Ishikawa (cell line): ENCODE measurements at regions not wholly inside any gene's neighbourhood (a gene's known extent, or its start where the extent isn't known, plus 50 kb on each side); places are given as distances from the start of the nearest gene placed in this dataset.

ENCODE experiments used
- CEBPB ChIP-seq: IDR thresholded peaks from 2 replicates; pipeline ENCODE4 v1.6.1; 2012
- CREB1 ChIP-seq: IDR thresholded peaks from 2 replicates; pipeline ENCODE4 v1.6.1; 2012; ENCODE audit warnings: low read depth
- EGR1 ChIP-seq: IDR thresholded peaks from 2 replicates; pipeline ENCODE4 v1.6.1; 2012
- EP300 ChIP-seq: IDR thresholded peaks from 2 replicates; pipeline ENCODE4 v1.6.1; 2012; ENCODE audit warnings: borderline replicate concordance
- FOXM1 ChIP-seq: IDR thresholded peaks from 2 replicates; pipeline ENCODE4 v1.6.1; 2012; ENCODE audit warnings: low read depth, borderline replicate concordance
- MAX ChIP-seq: IDR thresholded peaks from 2 replicates; pipeline ENCODE4 v1.6.1; 2012
- NFIC ChIP-seq: IDR thresholded peaks from 2 replicates; pipeline ENCODE4 v1.6.1; 2012
- RAD21 ChIP-seq: IDR thresholded peaks from 2 replicates; pipeline ENCODE4 v1.6.1; 2012; ENCODE audit warnings: low read depth
- REST ChIP-seq: IDR thresholded peaks from 2 replicates; pipeline ENCODE4 v1.6.1; 2012; ENCODE audit warnings: low read depth, mild to moderate bottlenecking
- TAF1 ChIP-seq: IDR thresholded peaks from 2 replicates; pipeline ENCODE4 v1.6.1; 2012; ENCODE audit warnings: low read depth, mild to moderate bottlenecking
- TCF12 ChIP-seq: IDR thresholded peaks from 2 replicates; pipeline ENCODE4 v1.6.1; 2012; ENCODE audit warnings: low read depth
- TEAD4 ChIP-seq: IDR thresholded peaks from 2 replicates; pipeline ENCODE4 v1.6.1; 2012
- USF1 ChIP-seq: IDR thresholded peaks from 2 replicates; pipeline ENCODE4 v1.6.1; 2012
- YY1 ChIP-seq: IDR thresholded peaks from 2 replicates; pipeline ENCODE4 v1.6.1; 2012; ENCODE audit warnings: low read depth
- ZBTB7A ChIP-seq: IDR thresholded peaks from 2 replicates; pipeline ENCODE4 v1.6.1; 2012; ENCODE audit warnings: low read depth

- no peak for TF ChIP-seq YY1
- no peak for TF ChIP-seq CEBPB
Observed at GRCh38 chr12:77130193-77130592, 64.8 kb upstream of the E2F7 start.

- TF ChIP-seq TEAD4, result no peak
- TF ChIP-seq CEBPB, result no peak
- no peak for TF ChIP-seq USF1
- TF ChIP-seq EGR1, result no peak
- TF ChIP-seq RAD21, result no peak
- TF ChIP-seq MAX, result no peak
- TF ChIP-seq YY1, result no peak
- TF ChIP-seq TCF12, result no peak
- TF ChIP-seq ZBTB7A, result no peak
- no peak for TF ChIP-seq REST
Observed at GRCh38 chr12:77124767-77125166, 59.4 kb upstream of the E2F7 start.

GRCh38 chr12:77122661-77123060, 57.3 kb upstream of the E2F7 start:
- TF ChIP-seq ZBTB7A (no peak), TEAD4 (no peak), RAD21 (no peak), REST (no peak), USF1 (no peak)

GRCh38 chr12:77122236-77122635, 56.9 kb upstream of the E2F7 start:
- no peak for TF ChIP-seq YY1
- TF ChIP-seq NFIC, result no peak
- TF ChIP-seq EGR1, result no peak
- no peak for TF ChIP-seq ZBTB7A
- TF ChIP-seq FOXM1, result no peak
- TF ChIP-seq USF1, result no peak
- TF ChIP-seq MAX, result no peak
- TF ChIP-seq TAF1, result no peak
- no peak for TF ChIP-seq CEBPB
- TF ChIP-seq REST, result no peak
- no peak for TF ChIP-seq TCF12
- TF ChIP-seq EP300, result no peak
- no peak for TF ChIP-seq TEAD4
- no peak for TF ChIP-seq RAD21
- TF ChIP-seq CREB1, result no peak
